PFSK-1 (cell line): ENCODE measurements at regions not wholly inside any gene's neighbourhood (a gene's known extent, or its start where the extent isn't known, plus 50 kb on each side); places are given as distances from the start of the nearest gene placed in this dataset.

Experiments used
- REST ChIP-seq, 2 experiments: IDR thresholded peaks; 2 replicates each; pipeline versions ENCODE4 v1.6.1 to v1.8.0; 2011 to 2012; ENCODE audit warnings: low read depth in 2 of 2, low read length in 2 of 2, control low read depth in 1 of 2, inconsistent platforms in 1 of 2, mild to moderate bottlenecking in 1 of 2, moderate library complexity in 1 of 2; ENCODE audit not compliant: insufficient read depth in 1 of 2
- SIN3A ChIP-seq: IDR thresholded peaks from 2 replicates; pipeline ENCODE4 v1.6.1; 2012; ENCODE audit warnings: mild to moderate bottlenecking, low read length, moderate library complexity, borderline replicate concordance; ENCODE audit not compliant: insufficient read depth
- TAF1 ChIP-seq: IDR thresholded peaks from 2 replicates; pipeline ENCODE4 v1.6.1; 2012; ENCODE audit warnings: low read length, control low read depth, borderline replicate concordance; ENCODE audit not compliant: insufficient read depth

- TF ChIP-seq REST (IDR thresholded peaks at IDR 0.05; ENCODE audit: insufficient read depth in 1 of 2, low read depth in 2 of 2, low read length in 2 of 2) (no peak), TAF1 (no peak), SIN3A (no peak)
Observed at GRCh38 chr21:32929633-32930038, 96.1 kb upstream of the OLIG2 start.
